Brain microvascular endothelial cell (primary cell): ENCODE measurements at regions not wholly inside any gene's neighbourhood (a gene's known extent, or its start where the extent isn't known, plus 50 kb on each side); places are given as distances from the start of the nearest gene placed in this dataset.
"Not testable (repeated sequence)": the region's sequence is repeated elsewhere in the genome, so short reads cannot be mapped to it uniquely, and the experiment has no call there.

Experiments used
- DNase-seq: peaks from one replicate; pipeline ENCODE4 v3.0.0-alpha.2; 2020
- H3K27ac ChIP-seq: fragments of 250-450 bp; sonication (Bioruptor Pico); 2 replicates; pipeline ENCODE4 v1.5.1; 2020; ENCODE audit warnings: mild to moderate bottlenecking, moderate library complexity
- H3K27me3 ChIP-seq: fragments of 250-450 bp; sonication (Bioruptor Pico); replicated peaks from 2 replicates; pipeline ENCODE4 v1.5.1; 2020; ENCODE audit warnings: mild to moderate bottlenecking
- H3K36me3 ChIP-seq: fragments of 250-450 bp; sonication (Bioruptor Pico); replicated peaks from 2 replicates; pipeline ENCODE4 v1.5.1; 2020; ENCODE audit warnings: mild to moderate bottlenecking
- H3K4me3 ChIP-seq: 2 replicates; pipeline ENCODE4 v1.5.1; 2011; ENCODE audit warnings: low read depth, mild to moderate bottlenecking, control low read depth, low read length, moderate library complexity
- CTCF ChIP-seq: IDR thresholded peaks from 2 replicates; pipeline ENCODE4 v1.5.1; 2011; ENCODE audit warnings: low read depth, mild to moderate bottlenecking, moderate library complexity, low read length, control low read depth, inconsistent platforms; ENCODE audit errors: missing control alignments
- in situ Hi-C: cut with HindIII; loops from 2 replicates; pipeline ENCODE4 v1.10.0; 2017; ENCODE audit warnings: low sequenced_read_pairs, low pct_ligation_motif_present

- Histone ChIP-seq H3K36me3 (no peaks in the 10 kb centered on the region), H3K27ac (no peak overlapping the region), H3K4me3 (no peak overlapping the region), H3K27me3 (no peaks in the 10 kb centered on the region)
- in situ Hi-C loops: no loop called here
- no peak for TF ChIP-seq CTCF
- DNase-seq: no peak
Measured at GRCh38 chr7:42567051-42567450, 330.0 kb upstream of the GLI3 start.

GRCh38 chr7:42561797-42562196 lies 324.8 kb upstream of the GLI3 start:
- Histone ChIP-seq H3K27me3 (no peaks in the 10 kb centered on the region), H3K36me3 (no peaks in the 10 kb centered on the region), H3K27ac (no peak overlapping the region), H3K4me3 (no peak overlapping the region)
- no peak for TF ChIP-seq CTCF
- in situ Hi-C loops: no loop called here
- no peak for DNase-seq

GRCh38 chr7:42560866-42561265 lies 323.9 kb upstream of the GLI3 start:
- no peak for TF ChIP-seq CTCF

GRCh38 chr7:42554932-42555331 lies 317.9 kb upstream of the GLI3 start:
- H3K4me3 ChIP-seq, H3K27ac ChIP-seq, in situ Hi-C loops, H3K27me3 ChIP-seq, H3K36me3 ChIP-seq, DNase-seq: not testable (repeated sequence)

More at GRCh38 chr7:42560866-42561265, 323.9 kb upstream of the GLI3 start:
- Histone ChIP-seq H3K27ac (no peak overlapping the region), H3K27me3 (no peaks in the 10 kb centered on the region), H3K36me3 (no peaks in the 10 kb centered on the region), H3K4me3 (no peak overlapping the region)
- in situ Hi-C loops: no loop called here
- no peak for DNase-seq

- no peak for TF ChIP-seq CTCF
- in situ Hi-C loops: no loop called here
- DNase-seq: no peak
- Histone ChIP-seq H3K36me3 (no peaks in the 10 kb centered on the region), H3K27ac (no peak overlapping the region), H3K27me3 (no peaks in the 10 kb centered on the region), H3K4me3 (no peak overlapping the region)
Measured at GRCh38 chr7:42552227-42552626, 315.2 kb upstream of the GLI3 start.

GRCh38 chr7:42550706-42551470 lies 313.9 kb upstream of the GLI3 start:
- Histone ChIP-seq H3K36me3 (no peaks in the 10 kb centered on the region), H3K4me3 (no peak overlapping the region), H3K27me3 (no peaks in the 10 kb centered on the region), H3K27ac (no peak overlapping the region)
- in situ Hi-C loops: no loop called here
- DNase-seq: no peak
- no peak for TF ChIP-seq CTCF
